IPS-18a (cell line): ENCODE measurements at regions not wholly inside any gene's neighbourhood (a gene's known extent, or its start where the extent isn't known, plus 50 kb on each side); places are given as distances from the start of the nearest gene placed in this dataset.

Experiments used
- H3K27ac ChIP-seq: one replicate; pipeline ENCODE4 v1.5.1; 2013; ENCODE audit warnings: low read length
- H3K27me3 ChIP-seq: one replicate; pipeline ENCODE4 v1.6.1; 2013; ENCODE audit warnings: mild to moderate bottlenecking, low read length; ENCODE audit not compliant: control insufficient read depth, insufficient read depth
- H3K36me3 ChIP-seq: one replicate; pipeline ENCODE4 v1.6.1; 2013; ENCODE audit warnings: low read depth, low read length; ENCODE audit not compliant: control insufficient read depth
- H3K4me1 ChIP-seq: one replicate; pipeline ENCODE4 v1.6.1; 2013; ENCODE audit warnings: low read depth, low read length; ENCODE audit not compliant: control insufficient read depth
- H3K4me3 ChIP-seq: one replicate; pipeline ENCODE4 v1.5.1; 2013; ENCODE audit warnings: low read length
- H3K9ac ChIP-seq: one replicate; pipeline ENCODE4 v1.6.1; 2013; ENCODE audit warnings: mild to moderate bottlenecking, low read length, moderate library complexity
- H3K9me3 ChIP-seq: one replicate; pipeline ENCODE4 v1.6.1; 2013; ENCODE audit warnings: low read depth, low read length; ENCODE audit not compliant: control insufficient read depth

GRCh38 chr6:3900744-3901336, 51.7 kb downstream of the FAM50B start:
- H3K9ac ChIP-seq = no peak overlapping the region

DNA sequence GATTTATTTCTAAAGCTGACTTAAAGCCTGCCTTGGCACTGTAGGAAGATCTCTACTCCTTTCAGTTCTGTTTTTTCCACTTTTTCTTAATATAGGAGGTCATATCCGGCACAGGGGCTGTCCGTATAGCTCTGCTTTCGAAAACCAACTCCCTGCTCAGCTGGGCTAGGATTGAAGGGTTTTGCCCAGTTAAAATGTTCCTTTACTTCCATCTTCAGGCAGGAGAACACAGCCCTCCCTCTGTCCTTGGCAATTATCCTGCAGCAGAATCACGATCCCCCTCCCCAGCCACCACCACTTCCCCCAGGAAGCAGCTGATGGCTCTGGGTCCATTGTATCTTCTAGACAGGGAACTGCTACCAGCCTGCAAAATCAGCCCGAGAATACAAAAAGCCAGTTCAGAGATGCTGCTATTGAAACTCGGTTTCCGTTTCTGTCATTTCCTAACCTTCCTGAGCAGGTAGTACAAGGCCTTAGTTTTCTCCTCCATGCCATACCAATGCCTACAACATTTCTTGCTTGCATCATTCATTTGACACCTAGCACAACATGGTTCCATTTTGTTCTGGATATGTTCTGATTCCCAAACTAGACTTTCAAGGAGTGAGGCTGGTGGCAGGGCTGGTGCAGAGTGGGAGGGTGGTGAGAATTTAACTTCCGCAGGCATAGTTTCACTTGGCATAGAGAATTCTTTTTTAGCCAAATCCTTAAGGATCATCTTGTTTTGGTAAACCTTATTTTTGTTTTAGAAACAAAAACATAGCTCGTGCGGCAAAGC, 53.9 kb downstream of the FAM50B start:
- no peaks in the 10 kb centered on the region for H3K36me3 ChIP-seq
- H3K9ac ChIP-seq = no peak overlapping the region
- no peaks in the 10 kb centered on the region for H3K9me3 ChIP-seq
- H3K27me3 ChIP-seq = no peaks in the 10 kb centered on the region
- H3K4me1 ChIP-seq = peaks cover 24% of the 10 kb centered on the region
- no peak overlapping the region for H3K4me3 ChIP-seq
- H3K27ac ChIP-seq = no peak overlapping the region

More at GRCh38 chr6:3900744-3901336, 51.7 kb downstream of the FAM50B start:
- Histone ChIP-seq H3K27me3 (no peaks in the 10 kb centered on the region), H3K36me3 (no peaks in the 10 kb centered on the region), H3K4me3 (no peak overlapping the region), H3K9me3 (no peaks in the 10 kb centered on the region), H3K4me1 (peaks cover 16% of the 10 kb centered on the region), H3K27ac (no peak overlapping the region)

- Histone ChIP-seq H3K27me3 (no peaks in the 10 kb centered on the region), H3K4me3 (no peak overlapping the region), H3K9ac (no peak overlapping the region), H3K36me3 (no peaks in the 10 kb centered on the region), H3K4me1 (peaks cover 24% of the 10 kb centered on the region), H3K27ac (no peak overlapping the region), H3K9me3 (no peaks in the 10 kb centered on the region)
Measured at GRCh38 chr6:3904518-3904917, 55.3 kb downstream of the FAM50B start.

GRCh38 chr6:3905945-3906845, 57.0 kb downstream of the FAM50B start:
- Histone ChIP-seq H3K27ac (no peak overlapping the region), H3K36me3 (no peaks in the 10 kb centered on the region), H3K27me3 (no peaks in the 10 kb centered on the region), H3K4me1 (peaks cover 32% of the 10 kb centered on the region), H3K4me3 (no peak overlapping the region), H3K9ac (no peak overlapping the region), H3K9me3 (no peaks in the 10 kb centered on the region)

DNA sequence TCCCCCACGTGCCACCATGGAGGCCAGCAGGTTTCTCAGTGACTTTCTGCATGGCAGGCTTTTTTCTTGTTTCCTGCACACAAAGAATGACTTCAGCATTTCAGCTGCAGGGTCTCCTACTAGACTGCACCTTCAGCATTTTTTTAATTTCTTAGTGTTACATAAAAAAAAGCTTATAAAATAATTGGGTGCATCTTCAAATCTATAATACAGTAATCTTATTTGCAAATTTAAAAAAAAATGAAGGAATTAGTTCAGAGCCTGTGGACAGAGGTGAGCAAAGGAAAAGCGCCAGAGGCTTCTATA, 57.6 kb downstream of the FAM50B start:
- Histone ChIP-seq H3K36me3 (no peaks in the 10 kb centered on the region), H3K4me3 (no peak overlapping the region), H3K9ac (no peak overlapping the region), H3K4me1 (peaks cover 32% of the 10 kb centered on the region), H3K9me3 (no peaks in the 10 kb centered on the region), H3K27ac (no peak overlapping the region), H3K27me3 (no peaks in the 10 kb centered on the region)

- H3K4me1 ChIP-seq = peaks cover 32% of the 10 kb centered on the region
- H3K27ac ChIP-seq = no peak overlapping the region
- no peak overlapping the region for H3K4me3 ChIP-seq
- H3K27me3 ChIP-seq = no peaks in the 10 kb centered on the region
- H3K36me3 ChIP-seq = no peaks in the 10 kb centered on the region
- no peak overlapping the region for H3K9ac ChIP-seq
- no peaks in the 10 kb centered on the region for H3K9me3 ChIP-seq
Measured at GRCh38 chr6:3908223-3908622, 59.0 kb downstream of the FAM50B start.

DNA sequence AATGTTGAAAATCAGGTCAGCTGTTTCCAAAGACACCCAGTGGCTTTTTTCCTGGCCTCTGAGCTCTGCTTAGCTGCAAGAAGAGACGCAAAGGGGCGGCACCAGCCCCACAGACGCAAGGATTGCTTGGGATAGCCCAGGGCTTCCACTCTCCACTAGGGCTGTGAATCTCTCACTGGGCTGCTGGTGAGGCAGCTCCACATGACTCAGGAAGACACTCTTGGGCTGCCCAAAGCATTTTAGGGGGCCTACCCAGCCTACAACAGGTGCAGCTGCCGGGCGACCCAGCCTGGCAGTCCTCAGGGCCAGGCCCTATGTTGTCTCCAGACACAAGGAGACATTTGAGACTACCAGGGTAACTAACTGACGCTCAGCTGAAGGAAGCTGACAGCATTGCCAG, 59.8 kb downstream of the FAM50B start:
- no peak overlapping the region for H3K27ac ChIP-seq
- H3K4me3 ChIP-seq = no peak overlapping the region
- no peaks in the 10 kb centered on the region for H3K27me3 ChIP-seq
- no peaks in the 10 kb centered on the region for H3K9me3 ChIP-seq
- peaks cover 31% of the 10 kb centered on the region for H3K4me1 ChIP-seq
- H3K36me3 ChIP-seq = no peaks in the 10 kb centered on the region
- no peak overlapping the region for H3K9ac ChIP-seq

GRCh38 chr6:3910106-3910663, 61.0 kb downstream of the FAM50B start:
- H3K4me3 ChIP-seq = no peak overlapping the region
- no peak overlapping the region for H3K27ac ChIP-seq
- peaks cover 24% of the 10 kb centered on the region for H3K4me1 ChIP-seq
- no peaks in the 10 kb centered on the region for H3K27me3 ChIP-seq
- no peaks in the 10 kb centered on the region for H3K36me3 ChIP-seq
- no peak overlapping the region for H3K9ac ChIP-seq
- H3K9me3 ChIP-seq = no peaks in the 10 kb centered on the region

- no peak overlapping the region for H3K4me3 ChIP-seq
- no peaks in the 10 kb centered on the region for H3K27me3 ChIP-seq
- H3K4me1 ChIP-seq = peaks cover 14% of the 10 kb centered on the region
- no peaks in the 10 kb centered on the region for H3K36me3 ChIP-seq
- H3K27ac ChIP-seq = no peak overlapping the region
- no peak overlapping the region for H3K9ac ChIP-seq
- H3K9me3 ChIP-seq = no peaks in the 10 kb centered on the region
Measured at GRCh38 chr6:3911130-3911529, 62.0 kb downstream of the FAM50B start.

- no peaks in the 10 kb centered on the region for H3K27me3 ChIP-seq
- no peaks in the 10 kb centered on the region for H3K9me3 ChIP-seq
- H3K36me3 ChIP-seq = no peaks in the 10 kb centered on the region
- H3K27ac ChIP-seq = no peak overlapping the region
- H3K4me1 ChIP-seq = peaks cover 8% of the 10 kb centered on the region
- H3K9ac ChIP-seq = no peak overlapping the region
- H3K4me3 ChIP-seq = no peak overlapping the region
Measured at GRCh38 chr6:3911614-3912336, 62.6 kb downstream of the FAM50B start.
